WTC11 (cell line): ENCODE measurements at regions not wholly inside any gene's neighbourhood (a gene's known extent, or its start where the extent isn't known, plus 50 kb on each side); places are given as distances from the start of the nearest gene placed in this dataset.

ENCODE experiments used
- CREB1 ChIP-seq: sonication (generic); formaldehyde crosslinking; IDR thresholded peaks from 2 replicates; pipeline ENCODE4 v1.8.0; 2023; ENCODE audit warnings: mild to moderate bottlenecking, missing genetic modification reagents
- E2F4 ChIP-seq: sonication (generic); formaldehyde crosslinking; IDR thresholded peaks from 2 replicates; pipeline ENCODE4 v1.8.1; 2022; ENCODE audit warnings: low read depth, mild to moderate bottlenecking, moderate library complexity, missing genetic modification reagents, borderline replicate concordance
- ESRRA ChIP-seq: sonication (generic); formaldehyde crosslinking; IDR thresholded peaks from 2 replicates; pipeline ENCODE4 v1.8.1; 2022; ENCODE audit warnings: mild to moderate bottlenecking, missing genetic modification reagents, borderline replicate concordance
- FOXK1 ChIP-seq: sonication (generic); formaldehyde crosslinking; IDR thresholded peaks from 2 replicates; pipeline ENCODE4 v1.8.0; 2022; ENCODE audit warnings: mild to moderate bottlenecking, moderate library complexity, missing genetic modification reagents
- JUN ChIP-seq: sonication (generic); formaldehyde crosslinking; IDR thresholded peaks from 2 replicates; pipeline ENCODE4 v1.8.0; 2023; ENCODE audit warnings: mild to moderate bottlenecking, missing genetic modification reagents
- NFYB ChIP-seq: sonication (generic); formaldehyde crosslinking; conservative IDR thresholded peaks from 2 replicates; pipeline ENCODE4 v1.8.0; 2022; ENCODE audit warnings: low read depth, missing genetic modification reagents
- PREB ChIP-seq: sonication (generic); formaldehyde crosslinking; IDR thresholded peaks from 2 replicates; pipeline ENCODE4 v1.8.1; 2022; ENCODE audit warnings: mild to moderate bottlenecking, missing genetic modification reagents, moderate library complexity, borderline replicate concordance
- USF1 ChIP-seq: sonication (generic); formaldehyde crosslinking; IDR thresholded peaks from 2 replicates; pipeline ENCODE4 v1.8.0; 2022; ENCODE audit warnings: mild to moderate bottlenecking, missing genetic modification reagents
- USF2 ChIP-seq: sonication (generic); formaldehyde crosslinking; IDR thresholded peaks from 2 replicates; pipeline ENCODE4 v1.8.1; 2023; ENCODE audit warnings: mild to moderate bottlenecking, missing genetic modification reagents, moderate library complexity
- TF ChIP-seq, protein P1 (sequence below): fragments of 200-600 bp; IDR thresholded peaks from 2 replicates; pipeline ENCODE4 v1.8.0; 2022; ENCODE audit warnings: antibody characterized with exemption
- TF ChIP-seq, protein P2 (sequence below): sonication (generic); formaldehyde crosslinking; IDR thresholded peaks from 2 replicates; pipeline ENCODE4 v1.8.1; 2022; ENCODE audit warnings: missing genetic modification reagents, borderline replicate concordance
- TF ChIP-seq, protein P3 (sequence below): sonication (generic); formaldehyde crosslinking; IDR thresholded peaks from 2 replicates; pipeline ENCODE4 v1.8.1; 2023; ENCODE audit warnings: mild to moderate bottlenecking, missing genetic modification reagents, borderline replicate concordance
- TF ChIP-seq, protein P4 (sequence below): sonication (generic); formaldehyde crosslinking; IDR thresholded peaks from 2 replicates; pipeline ENCODE4 v1.8.1; 2022; ENCODE audit warnings: mild to moderate bottlenecking, moderate library complexity, missing genetic modification reagents

- TF ChIP-seq, protein P1, sequence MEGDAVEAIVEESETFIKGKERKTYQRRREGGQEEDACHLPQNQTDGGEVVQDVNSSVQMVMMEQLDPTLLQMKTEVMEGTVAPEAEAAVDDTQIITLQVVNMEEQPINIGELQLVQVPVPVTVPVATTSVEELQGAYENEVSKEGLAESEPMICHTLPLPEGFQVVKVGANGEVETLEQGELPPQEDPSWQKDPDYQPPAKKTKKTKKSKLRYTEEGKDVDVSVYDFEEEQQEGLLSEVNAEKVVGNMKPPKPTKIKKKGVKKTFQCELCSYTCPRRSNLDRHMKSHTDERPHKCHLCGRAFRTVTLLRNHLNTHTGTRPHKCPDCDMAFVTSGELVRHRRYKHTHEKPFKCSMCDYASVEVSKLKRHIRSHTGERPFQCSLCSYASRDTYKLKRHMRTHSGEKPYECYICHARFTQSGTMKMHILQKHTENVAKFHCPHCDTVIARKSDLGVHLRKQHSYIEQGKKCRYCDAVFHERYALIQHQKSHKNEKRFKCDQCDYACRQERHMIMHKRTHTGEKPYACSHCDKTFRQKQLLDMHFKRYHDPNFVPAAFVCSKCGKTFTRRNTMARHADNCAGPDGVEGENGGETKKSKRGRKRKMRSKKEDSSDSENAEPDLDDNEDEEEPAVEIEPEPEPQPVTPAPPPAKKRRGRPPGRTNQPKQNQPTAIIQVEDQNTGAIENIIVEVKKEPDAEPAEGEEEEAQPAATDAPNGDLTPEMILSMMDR: no peak
- TF ChIP-seq NFYB: no peak
- TF ChIP-seq USF2 (CRISPR knock-in tag): no peak
- TF ChIP-seq, protein P2, sequence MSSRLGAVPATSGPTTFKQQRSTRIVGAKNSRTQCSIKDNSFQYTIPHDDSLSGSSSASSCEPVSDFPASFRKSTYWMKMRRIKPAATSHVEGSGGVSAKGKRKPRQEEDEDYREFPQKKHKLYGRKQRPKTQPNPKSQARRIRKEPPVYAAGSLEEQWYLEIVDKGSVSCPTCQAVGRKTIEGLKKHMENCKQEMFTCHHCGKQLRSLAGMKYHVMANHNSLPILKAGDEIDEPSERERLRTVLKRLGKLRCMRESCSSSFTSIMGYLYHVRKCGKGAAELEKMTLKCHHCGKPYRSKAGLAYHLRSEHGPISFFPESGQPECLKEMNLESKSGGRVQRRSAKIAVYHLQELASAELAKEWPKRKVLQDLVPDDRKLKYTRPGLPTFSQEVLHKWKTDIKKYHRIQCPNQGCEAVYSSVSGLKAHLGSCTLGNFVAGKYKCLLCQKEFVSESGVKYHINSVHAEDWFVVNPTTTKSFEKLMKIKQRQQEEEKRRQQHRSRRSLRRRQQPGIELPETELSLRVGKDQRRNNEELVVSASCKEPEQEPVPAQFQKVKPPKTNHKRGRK (CRISPR knock-in tag): no peak
- no peak for TF ChIP-seq E2F4
- no peak for TF ChIP-seq JUN
- TF ChIP-seq PREB (CRISPR knock-in tag): no peak
- TF ChIP-seq, protein P3, sequence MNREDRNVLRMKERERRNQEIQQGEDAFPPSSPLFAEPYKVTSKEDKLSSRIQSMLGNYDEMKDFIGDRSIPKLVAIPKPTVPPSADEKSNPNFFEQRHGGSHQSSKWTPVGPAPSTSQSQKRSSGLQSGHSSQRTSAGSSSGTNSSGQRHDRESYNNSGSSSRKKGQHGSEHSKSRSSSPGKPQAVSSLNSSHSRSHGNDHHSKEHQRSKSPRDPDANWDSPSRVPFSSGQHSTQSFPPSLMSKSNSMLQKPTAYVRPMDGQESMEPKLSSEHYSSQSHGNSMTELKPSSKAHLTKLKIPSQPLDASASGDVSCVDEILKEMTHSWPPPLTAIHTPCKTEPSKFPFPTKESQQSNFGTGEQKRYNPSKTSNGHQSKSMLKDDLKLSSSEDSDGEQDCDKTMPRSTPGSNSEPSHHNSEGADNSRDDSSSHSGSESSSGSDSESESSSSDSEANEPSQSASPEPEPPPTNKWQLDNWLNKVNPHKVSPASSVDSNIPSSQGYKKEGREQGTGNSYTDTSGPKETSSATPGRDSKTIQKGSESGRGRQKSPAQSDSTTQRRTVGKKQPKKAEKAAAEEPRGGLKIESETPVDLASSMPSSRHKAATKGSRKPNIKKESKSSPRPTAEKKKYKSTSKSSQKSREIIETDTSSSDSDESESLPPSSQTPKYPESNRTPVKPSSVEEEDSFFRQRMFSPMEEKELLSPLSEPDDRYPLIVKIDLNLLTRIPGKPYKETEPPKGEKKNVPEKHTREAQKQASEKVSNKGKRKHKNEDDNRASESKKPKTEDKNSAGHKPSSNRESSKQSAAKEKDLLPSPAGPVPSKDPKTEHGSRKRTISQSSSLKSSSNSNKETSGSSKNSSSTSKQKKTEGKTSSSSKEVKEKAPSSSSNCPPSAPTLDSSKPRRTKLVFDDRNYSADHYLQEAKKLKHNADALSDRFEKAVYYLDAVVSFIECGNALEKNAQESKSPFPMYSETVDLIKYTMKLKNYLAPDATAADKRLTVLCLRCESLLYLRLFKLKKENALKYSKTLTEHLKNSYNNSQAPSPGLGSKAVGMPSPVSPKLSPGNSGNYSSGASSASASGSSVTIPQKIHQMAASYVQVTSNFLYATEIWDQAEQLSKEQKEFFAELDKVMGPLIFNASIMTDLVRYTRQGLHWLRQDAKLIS (CRISPR knock-in tag): no peak
- no peak for TF ChIP-seq ESRRA (CRISPR knock-in tag)
- TF ChIP-seq FOXK1: no peak
- TF ChIP-seq CREB1 (CRISPR knock-in tag): no peak
- no peak for TF ChIP-seq USF1 (CRISPR knock-in tag)
- TF ChIP-seq, protein P4, sequence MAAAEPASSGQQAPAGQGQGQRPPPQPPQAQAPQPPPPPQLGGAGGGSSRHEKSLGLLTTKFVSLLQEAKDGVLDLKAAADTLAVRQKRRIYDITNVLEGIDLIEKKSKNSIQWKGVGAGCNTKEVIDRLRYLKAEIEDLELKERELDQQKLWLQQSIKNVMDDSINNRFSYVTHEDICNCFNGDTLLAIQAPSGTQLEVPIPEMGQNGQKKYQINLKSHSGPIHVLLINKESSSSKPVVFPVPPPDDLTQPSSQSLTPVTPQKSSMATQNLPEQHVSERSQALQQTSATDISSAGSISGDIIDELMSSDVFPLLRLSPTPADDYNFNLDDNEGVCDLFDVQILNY (CRISPR knock-in tag): no peak
Measured at GRCh38 chr6:21522143-21522747, 71.3 kb upstream of the SOX4 start.
